Keratinocyte (primary cell): ENCODE measurements at regions not wholly inside any gene's neighbourhood (a gene's known extent, or its start where the extent isn't known, plus 50 kb on each side); places are given as distances from the start of the nearest gene placed in this dataset.

Experiments
- CTCF ChIP-seq, 3 experiments: IDR thresholded peaks in 1 of 3; conservative IDR thresholded peaks in 1 of 3; optimal IDR thresholded peaks in 1 of 3; 2 replicates in 2 of 3; 3 replicates in 1 of 3; pipeline versions ENCODE3 to v1.5.1; 2011; ENCODE audit warnings: low read length in 3 of 3, mild to moderate bottlenecking in 3 of 3, moderate library complexity in 2 of 3, control low read depth in 1 of 3, inconsistent platforms in 1 of 3; ENCODE audit not compliant: insufficient read depth in 2 of 3; ENCODE audit errors: extremely low read depth in 1 of 3
- EZH2 ChIP-seq: IDR thresholded peaks from one replicate; pipeline ENCODE4 v1.6.1; 2012; ENCODE audit warnings: inconsistent platforms, mild to moderate bottlenecking, low read length, moderate library complexity

- peak in 1 of 3 experiments; percentile 13 for TF ChIP-seq CTCF (optimal IDR thresholded peaks at IDR 0.05 in 1 of 3, IDR thresholded peaks at IDR 0.05 in 1 of 3, conservative IDR thresholded peaks at IDR 0.05 in 1 of 3; ENCODE audit: extremely low read depth in 1 of 3, insufficient read depth in 2 of 3, low read length in 3 of 3)
- no peak for TF ChIP-seq EZH2
Measured at GRCh38 chr2:63667132-63667700, 78.5 kb downstream of the MDH1 start.
